Choroid plexus epithelial cell (primary cell): ENCODE measurements at regions not wholly inside any gene's neighbourhood (a gene's known extent, or its start where the extent isn't known, plus 50 kb on each side); places are given as distances from the start of the nearest gene placed in this dataset.
A peak's percentile ranks its signal among the peaks of the same experiment; 100 is the strongest.

ENCODE experiments used
- DNase-seq: peaks from one replicate; pipeline ENCODE4 v3.0.0-alpha.2; 2010; ENCODE audit warnings: low read depth
- H3K4me3 ChIP-seq: 2 replicates; pipeline ENCODE4 v1.5.1; 2011; ENCODE audit warnings: low read depth, mild to moderate bottlenecking, control low read depth, low read length, moderate library complexity
- TF ChIP-seq, protein P1 (sequence below): conservative IDR thresholded peaks from 2 replicates; pipeline ENCODE4 v1.5.1; 2011; ENCODE audit warnings: low read depth, mild to moderate bottlenecking, control low read depth, inconsistent platforms, low read length, moderate library complexity

DNA sequence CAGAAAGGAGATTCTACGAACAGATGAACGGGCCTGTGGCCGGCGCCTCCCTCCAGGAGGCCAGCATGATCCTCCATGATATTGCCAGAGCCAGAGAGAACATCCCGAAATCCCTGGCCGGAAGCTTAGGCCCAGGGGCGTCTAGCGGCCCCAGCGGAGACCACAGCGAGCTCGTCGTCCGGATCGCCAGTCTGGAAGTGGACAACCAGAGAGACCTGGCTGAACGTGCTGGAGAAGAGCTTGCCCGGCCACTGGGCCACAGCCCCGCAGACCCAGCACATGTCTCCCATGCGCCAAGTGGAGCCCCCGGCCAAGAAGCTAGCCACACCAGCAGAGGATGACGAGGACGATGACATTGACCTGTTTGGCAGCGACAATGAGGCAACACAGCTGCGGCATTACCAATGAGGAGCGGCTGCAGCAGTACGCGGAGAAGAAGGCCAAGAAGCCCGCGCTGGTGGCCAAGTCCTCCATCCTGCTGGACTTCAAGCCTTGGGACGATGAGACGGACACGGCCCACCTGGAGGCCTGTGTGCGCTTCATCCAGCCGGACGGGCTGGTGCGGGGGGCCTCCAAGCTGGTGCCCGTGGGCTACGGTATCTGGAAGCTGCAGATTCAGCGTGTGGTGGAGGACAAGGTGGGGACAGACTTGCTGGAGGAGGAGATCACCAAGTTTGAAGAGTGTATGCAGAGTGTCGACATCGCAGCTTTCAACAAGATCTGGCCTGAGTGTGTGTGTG lies 78.8 kb upstream of the FRY start:
- no peak overlapping the region for H3K4me3 ChIP-seq
- DNase-seq: no peak
- TF ChIP-seq, protein P1, sequence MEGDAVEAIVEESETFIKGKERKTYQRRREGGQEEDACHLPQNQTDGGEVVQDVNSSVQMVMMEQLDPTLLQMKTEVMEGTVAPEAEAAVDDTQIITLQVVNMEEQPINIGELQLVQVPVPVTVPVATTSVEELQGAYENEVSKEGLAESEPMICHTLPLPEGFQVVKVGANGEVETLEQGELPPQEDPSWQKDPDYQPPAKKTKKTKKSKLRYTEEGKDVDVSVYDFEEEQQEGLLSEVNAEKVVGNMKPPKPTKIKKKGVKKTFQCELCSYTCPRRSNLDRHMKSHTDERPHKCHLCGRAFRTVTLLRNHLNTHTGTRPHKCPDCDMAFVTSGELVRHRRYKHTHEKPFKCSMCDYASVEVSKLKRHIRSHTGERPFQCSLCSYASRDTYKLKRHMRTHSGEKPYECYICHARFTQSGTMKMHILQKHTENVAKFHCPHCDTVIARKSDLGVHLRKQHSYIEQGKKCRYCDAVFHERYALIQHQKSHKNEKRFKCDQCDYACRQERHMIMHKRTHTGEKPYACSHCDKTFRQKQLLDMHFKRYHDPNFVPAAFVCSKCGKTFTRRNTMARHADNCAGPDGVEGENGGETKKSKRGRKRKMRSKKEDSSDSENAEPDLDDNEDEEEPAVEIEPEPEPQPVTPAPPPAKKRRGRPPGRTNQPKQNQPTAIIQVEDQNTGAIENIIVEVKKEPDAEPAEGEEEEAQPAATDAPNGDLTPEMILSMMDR: no peak

DNA sequence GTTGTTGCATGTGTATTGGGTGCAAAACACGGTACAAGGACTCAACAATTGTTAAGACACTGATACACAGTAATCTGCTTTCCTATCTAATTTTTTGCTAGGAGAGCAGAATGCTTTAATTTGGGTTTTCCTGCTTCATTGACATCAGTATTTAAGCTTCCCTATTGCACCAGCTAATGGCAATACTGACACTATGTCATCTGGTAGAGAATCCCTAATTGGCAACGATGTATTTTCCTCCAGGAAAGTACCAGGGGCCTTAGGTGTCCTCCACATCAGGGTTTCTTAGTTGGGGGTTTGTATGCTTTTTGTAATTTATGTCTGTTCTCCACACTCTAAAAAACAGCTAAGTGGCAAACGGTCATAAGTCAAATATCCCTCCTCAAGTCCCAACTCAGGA lies 76.5 kb upstream of the FRY start:
- no peak for DNase-seq
- TF ChIP-seq, protein P1: no peak
- H3K4me3 ChIP-seq: no peak overlapping the region

DNA sequence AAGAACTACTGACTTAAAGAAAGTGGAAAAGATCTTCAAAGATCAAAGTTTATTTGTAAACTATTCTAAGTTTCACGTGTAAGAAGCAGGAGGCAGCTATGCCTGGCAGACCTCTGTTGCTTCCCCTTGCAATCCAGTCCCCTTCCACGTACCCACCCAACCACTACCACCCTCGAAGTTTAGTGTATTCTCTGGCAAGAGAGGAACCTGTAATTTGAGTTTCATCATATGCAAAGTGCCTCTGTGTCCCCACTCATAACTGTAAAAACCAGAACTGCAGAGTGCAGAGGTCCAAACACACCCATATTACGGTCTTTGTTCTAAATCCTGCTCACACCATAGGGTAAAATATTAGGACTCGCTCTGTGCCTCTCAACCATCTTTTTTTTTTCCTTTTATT lies 75.8 kb upstream of the FRY start:
- DNase-seq: no peak
- H3K4me3 ChIP-seq: no peak overlapping the region
- TF ChIP-seq, protein P1: no peak

DNA sequence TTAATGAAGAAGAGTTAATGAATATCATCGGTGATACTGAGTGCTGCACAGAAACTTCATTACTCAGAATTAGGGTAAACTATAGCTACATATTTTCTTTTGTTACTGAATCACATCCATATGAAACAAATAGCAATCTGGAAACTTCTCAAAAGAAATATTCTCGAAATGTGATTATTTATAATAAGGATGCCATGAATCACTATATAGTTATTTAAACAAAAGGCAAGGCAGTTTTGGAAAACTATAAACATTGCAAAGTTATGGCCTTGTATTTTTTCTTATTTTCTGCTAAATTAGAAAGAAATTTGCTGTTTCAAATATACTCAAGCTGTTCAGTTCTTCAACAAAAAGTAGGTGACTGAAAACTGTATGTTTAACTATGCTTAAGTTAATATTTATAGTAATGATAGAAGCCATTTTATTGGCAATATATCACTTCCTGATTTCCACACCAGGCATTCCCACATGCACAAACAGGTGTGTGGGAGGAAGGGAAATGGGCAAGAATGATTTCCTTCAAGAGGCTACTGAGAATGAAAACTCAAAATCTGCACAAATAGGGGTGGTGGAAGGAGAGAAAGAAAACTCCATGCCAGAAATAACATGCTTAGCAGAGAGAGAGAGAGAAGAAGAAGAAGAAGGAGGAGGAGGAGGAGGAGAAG lies 74.5 kb upstream of the FRY start:
- DNase-seq: no peak
- TF ChIP-seq, protein P1: no peak
- no peak overlapping the region for H3K4me3 ChIP-seq

DNA sequence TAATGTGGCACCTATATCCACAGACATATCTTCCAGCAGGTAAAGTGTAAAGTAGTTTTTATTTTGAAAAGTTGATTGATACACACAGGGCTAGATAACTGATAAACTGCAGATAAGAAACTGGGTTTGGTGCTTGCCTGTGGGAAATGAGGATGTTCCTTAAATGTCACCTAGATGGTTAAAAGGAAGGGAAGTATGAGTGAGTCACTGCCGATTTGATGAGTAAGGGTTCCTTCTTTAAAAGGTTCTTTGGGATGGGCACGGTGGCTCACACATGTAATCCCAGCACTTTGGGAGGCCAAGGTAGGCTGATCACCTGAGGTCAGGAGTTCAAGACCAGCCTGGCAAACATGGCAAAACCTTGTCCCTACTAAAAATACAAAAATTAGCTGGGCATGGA lies 73.8 kb upstream of the FRY start:
- no peak for DNase-seq
- TF ChIP-seq, protein P1: no peak
- no peak overlapping the region for H3K4me3 ChIP-seq

DNA sequence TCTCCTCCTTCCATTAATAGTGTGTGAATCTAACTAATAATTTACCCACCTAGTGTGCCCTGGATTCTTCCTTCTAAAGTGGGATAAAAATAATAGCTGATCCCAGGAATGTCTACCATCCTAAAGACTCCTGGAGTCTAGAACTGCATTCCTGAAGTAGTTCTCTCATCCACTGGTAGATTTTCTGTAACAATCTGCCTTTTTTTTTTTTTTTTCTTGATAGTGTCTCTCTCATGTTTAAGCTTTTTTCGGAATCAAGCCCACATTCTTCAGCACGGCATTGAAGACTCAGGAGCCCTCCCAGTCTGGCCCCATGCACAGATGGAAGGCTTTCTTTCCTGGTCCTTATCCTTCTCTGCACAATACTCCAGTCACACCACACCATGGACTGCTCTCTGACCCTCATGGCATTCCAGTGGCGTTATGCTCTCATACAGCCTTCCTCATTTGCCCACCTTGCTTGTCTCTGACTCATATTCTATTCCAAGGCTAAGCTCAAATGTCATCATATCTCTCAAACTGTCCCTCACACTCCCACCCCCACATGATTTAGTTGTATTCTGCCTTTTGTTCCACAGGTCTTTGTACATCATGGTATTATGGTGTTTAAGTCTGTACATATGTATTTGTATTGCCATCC lies 68.7 kb upstream of the FRY start:
- TF ChIP-seq, protein P1: no peak
- peak; percentile 20 for DNase-seq
- no peak overlapping the region for H3K4me3 ChIP-seq

DNA sequence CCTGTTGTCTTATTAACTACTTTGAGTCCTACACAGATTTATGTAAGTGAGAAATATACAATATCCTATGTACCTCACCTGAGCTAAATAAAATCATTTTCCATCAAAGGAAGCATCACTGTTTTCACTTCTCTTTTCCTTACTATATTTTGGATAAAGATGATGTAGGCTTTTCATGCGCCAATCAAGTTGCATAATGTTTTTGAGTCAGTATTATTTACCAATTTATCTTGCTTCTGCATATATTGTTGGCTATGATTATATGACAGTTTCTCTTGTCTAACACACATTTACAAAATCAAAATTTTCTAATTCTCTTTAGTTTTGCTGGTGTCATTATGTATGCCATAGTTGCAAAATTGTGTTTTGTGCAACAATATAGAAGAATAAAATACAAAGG lies 67.9 kb upstream of the FRY start:
- H3K4me3 ChIP-seq: no peak overlapping the region
- DNase-seq: no peak
- TF ChIP-seq, protein P1: no peak
